ENCODE measurements at regions not wholly inside any gene's neighbourhood (a gene's known extent, or its start where the extent isn't known, plus 50 kb on each side); places are given as distances from the start of the nearest gene placed in this dataset.

GRCh38 chr14:88931321-88932110 lies 107.1 kb downstream of the TTC8 start:
- TF ChIP-seq CTCF (IDR thresholded peaks at IDR 0.05), result no peak
- no peak for TF ChIP-seq POLR2A (IDR thresholded peaks at IDR 0.05)

Measured in breast epithelium (tissue), 3 donors.